GM23248 (cell line): ENCODE measurements at regions not wholly inside any gene's neighbourhood (a gene's known extent, or its start where the extent isn't known, plus 50 kb on each side); places are given as distances from the start of the nearest gene placed in this dataset.

Source experiments
- EZH2 ChIP-seq: fragments of 200-600 bp; sonication (generic); IDR thresholded peaks from 2 replicates; pipeline ENCODE4 v1.6.1; 2018; ENCODE audit warnings: antibody characterized with exemption, mild to moderate bottlenecking; ENCODE audit not compliant: insufficient read depth, poor library complexity, severe bottlenecking
- EZH2phosphoT487 ChIP-seq: fragments of 200-600 bp; sonication (generic); IDR thresholded peaks from 2 replicates; pipeline ENCODE4 v1.6.1; 2018; ENCODE audit warnings: antibody characterized with exemption, moderate library complexity, mild to moderate bottlenecking, low read depth; ENCODE audit not compliant: insufficient read depth

GRCh38 chr2:146990311-146991054 lies 854.3 kb upstream of the ACVR2A start:
- TF ChIP-seq EZH2: no peak
- 0 out of 2 replicates have a peak, but pooled peaks have one; percentile 20 for TF ChIP-seq EZH2phosphoT487
